ENCODE measurements at regions not wholly inside any gene's neighbourhood (a gene's known extent, or its start where the extent isn't known, plus 50 kb on each side); places are given as distances from the start of the nearest gene placed in this dataset.

- peaks cover 6% of the 10 kb centered on the region for H3K27me3 Mint-ChIP-seq
- H3K9me3 Mint-ChIP-seq (ENCODE audit: insufficient read depth), result no peaks in the 10 kb centered on the region
- no peak overlapping the region for H3K4me3 Mint-ChIP-seq
- Histone ChIP-seq H3K4me1 (ENCODE audit: control insufficient read depth in 2 of 2, insufficient read depth in 2 of 2, low read length in 2 of 2) (no peaks in the 10 kb centered on the region), H3K9ac (ENCODE audit: low read length) (no peak overlapping the region), H3K27me3 (replicated peaks in 1 of 4; ENCODE audit: control extremely low read depth in 1 of 4, control insufficient read depth in 3 of 4, insufficient read depth in 4 of 4, low read length in 3 of 4) (no peaks in the 10 kb centered on the region), H3K4me2 (replicated peaks; ENCODE audit: low read depth, low read length, poor library complexity, severe bottlenecking) (no peak overlapping the region), H4K20me1 (ENCODE audit: control insufficient read depth, insufficient read depth, low read length, poor library complexity, severe bottlenecking) (no peaks in the 10 kb centered on the region), H3K36me3 (replicated peaks in 1 of 2; ENCODE audit: control extremely low read depth in 1 of 2, control insufficient read depth in 1 of 2, extremely low read depth in 1 of 2, insufficient read depth in 2 of 2, low read length in 1 of 2) (no peaks in the 10 kb centered on the region), H2AFZ (ENCODE audit: insufficient read depth, low read depth, low read length, poor library complexity, severe bottlenecking) (no peak overlapping the region), H3K9me3 (ENCODE audit: control extremely low read depth in 1 of 3, control insufficient read depth in 2 of 3, insufficient read depth in 1 of 3, low read length in 2 of 3) (peaks cover 0 to 3% (median 0%) of the 10 kb centered on the region in 3 donors), H3K4me3 (ENCODE audit: control extremely low read depth in 1 of 5, extremely low read depth in 1 of 5, insufficient read depth in 1 of 5, low read depth in 2 of 5, low read length in 4 of 5) (no peak overlapping the region), H3K27ac (ENCODE audit: low read length in 2 of 2) (no peak overlapping the region), H3K79me2 (ENCODE audit: control insufficient read depth, insufficient read depth, low read length) (no peaks in the 10 kb centered on the region)
- no peak for TF ChIP-seq EZH2 (IDR thresholded peaks at IDR 0.05; ENCODE audit: borderline replicate concordance, insufficient read depth, low read depth, low read length, poor library complexity, severe bottlenecking)
- no peak for TF ChIP-seq CTCF (IDR thresholded peaks at IDR 0.05)
- ChIA-PET CTCF (no interaction called here), POLR2A (no interaction called here)
- DNase-seq, result no peak
- no peaks in the 10 kb centered on the region for H3K4me1 Mint-ChIP-seq
- intact Hi-C loops (cut with micrococcal nuclease), result no loop called here
- no peak overlapping the region for H3K27ac Mint-ChIP-seq
- no peak for ATAC-seq (ENCODE audit: low read depth)
- 89% methylated on average over 5 of the region's 11 CpGs for WGBS (ENCODE audit: insufficient coverage)
These were observed 102.9 kb upstream of the FRMD1 start for GRCh38 chr6:168181876-168182275.

GRCh38 chr6:168181316-168181715, 102.3 kb upstream of the FRMD1 start:
- 89% methylated on average over 6 of the region's 6 CpGs for WGBS (ENCODE audit: insufficient coverage)
- Histone ChIP-seq H4K20me1 (ENCODE audit: control insufficient read depth, insufficient read depth, low read length, poor library complexity, severe bottlenecking) (no peaks in the 10 kb centered on the region), H3K9me3 (ENCODE audit: control extremely low read depth in 1 of 3, control insufficient read depth in 2 of 3, insufficient read depth in 1 of 3, low read length in 2 of 3) (peaks cover 0 to 3% (median 0%) of the 10 kb centered on the region in 3 donors), H3K9ac (ENCODE audit: low read length) (no peak overlapping the region), H3K4me1 (ENCODE audit: control insufficient read depth in 2 of 2, insufficient read depth in 2 of 2, low read length in 2 of 2) (no peaks in the 10 kb centered on the region), H3K36me3 (replicated peaks in 1 of 2; ENCODE audit: control extremely low read depth in 1 of 2, control insufficient read depth in 1 of 2, extremely low read depth in 1 of 2, insufficient read depth in 2 of 2, low read length in 1 of 2) (no peaks in the 10 kb centered on the region), H3K27me3 (replicated peaks in 1 of 4; ENCODE audit: control extremely low read depth in 1 of 4, control insufficient read depth in 3 of 4, insufficient read depth in 4 of 4, low read length in 3 of 4) (no peaks in the 10 kb centered on the region), H3K79me2 (ENCODE audit: control insufficient read depth, insufficient read depth, low read length) (no peaks in the 10 kb centered on the region), H3K4me3 (ENCODE audit: control extremely low read depth in 1 of 5, extremely low read depth in 1 of 5, insufficient read depth in 1 of 5, low read depth in 2 of 5, low read length in 4 of 5) (no peak overlapping the region), H3K27ac (ENCODE audit: low read length in 2 of 2) (no peak overlapping the region), H2AFZ (ENCODE audit: insufficient read depth, low read depth, low read length, poor library complexity, severe bottlenecking) (no peak overlapping the region), H3K4me2 (replicated peaks; ENCODE audit: low read depth, low read length, poor library complexity, severe bottlenecking) (no peak overlapping the region)
- Mint-ChIP-seq H3K9me3 (ENCODE audit: insufficient read depth) (no peaks in the 10 kb centered on the region), H3K27me3 (peaks cover 6% of the 10 kb centered on the region), H3K27ac (no peak overlapping the region), H3K4me1 (no peaks in the 10 kb centered on the region), H3K4me3 (no peak overlapping the region)
- DNase-seq (no peak), ATAC-seq (ENCODE audit: low read depth) (no peak)
- ChIA-PET CTCF (no interaction called here), POLR2A (no interaction called here)
- intact Hi-C loops (cut with micrococcal nuclease), result no loop called here
- TF ChIP-seq CTCF (IDR thresholded peaks at IDR 0.05) (no peak), EZH2 (IDR thresholded peaks at IDR 0.05; ENCODE audit: borderline replicate concordance, insufficient read depth, low read depth, low read length, poor library complexity, severe bottlenecking) (no peak)
